HuH-7.5 (cell line): ENCODE measurements at regions not wholly inside any gene's neighbourhood (a gene's known extent, or its start where the extent isn't known, plus 50 kb on each side); places are given as distances from the start of the nearest gene placed in this dataset.
"Not testable (repeated sequence)": the region's sequence is repeated elsewhere in the genome, so short reads cannot be mapped to it uniquely, and the experiment has no call there.

Experiments
- DNase-seq: peaks from one replicate; pipeline ENCODE4 v3.0.0; 2011; ENCODE audit warnings: low spot score

- DNase-seq, result no peak
These were observed 465.7 kb downstream of the FBXO15 start for GRCh38 chr18:73681912-73682311.

- no peak for DNase-seq
These were observed 466.2 kb downstream of the FBXO15 start for GRCh38 chr18:73681398-73681797.

GRCh38 chr18:73679941-73680712, 467.5 kb downstream of the FBXO15 start:
- no peak for DNase-seq

GRCh38 chr18:73677450-73677849, 470.2 kb downstream of the FBXO15 start:
- DNase-seq, result no peak

GRCh38 chr18:73674125-73674865, 473.3 kb downstream of the FBXO15 start:
- no peak for DNase-seq

- not testable (repeated sequence) for DNase-seq
These were observed 476.2 kb downstream of the FBXO15 start for GRCh38 chr18:73671480-73671879.

GRCh38 chr18:73670524-73670923, 477.1 kb downstream of the FBXO15 start:
- no peak for DNase-seq

GRCh38 chr18:73670039-73670438, 477.6 kb downstream of the FBXO15 start:
- no peak for DNase-seq

- no peak for DNase-seq
These were observed 478.3 kb downstream of the FBXO15 start for GRCh38 chr18:73669297-73669696.

GRCh38 chr18:73668051-73668450, 479.6 kb downstream of the FBXO15 start:
- no peak for DNase-seq

- DNase-seq, result no peak
These were observed 480.9 kb downstream of the FBXO15 start for GRCh38 chr18:73666772-73667171.

- DNase-seq, result no peak
These were observed 482.7 kb downstream of the FBXO15 start for GRCh38 chr18:73664896-73665295.

- DNase-seq, result no peak
These were observed 484.1 kb downstream of the FBXO15 start for GRCh38 chr18:73663581-73663980.

GRCh38 chr18:73662421-73662820, 485.2 kb downstream of the FBXO15 start:
- no peak for DNase-seq

GRCh38 chr18:73660931-73661856, 486.4 kb downstream of the FBXO15 start:
- no peak for DNase-seq

- DNase-seq, result no peak
These were observed 490.9 kb downstream of the FBXO15 start for GRCh38 chr18:73656691-73657090.

GRCh38 chr18:73653827-73654226, 493.8 kb downstream of the FBXO15 start:
- DNase-seq, result no peak

GRCh38 chr18:73653251-73653650, 494.4 kb downstream of the FBXO15 start:
- no peak for DNase-seq

- no peak for DNase-seq
These were observed 500.2 kb downstream of the FBXO15 start for GRCh38 chr18:73647391-73647790.

- no peak for DNase-seq
These were observed 500.9 kb downstream of the FBXO15 start for GRCh38 chr18:73646772-73647171.

GRCh38 chr18:73646196-73646595, 501.4 kb downstream of the FBXO15 start:
- DNase-seq, result no peak

- DNase-seq, result no peak
These were observed 502.4 kb downstream of the FBXO15 start for GRCh38 chr18:73645160-73645715.
